ENCODE measurements at regions not wholly inside any gene's neighbourhood (a gene's known extent, or its start where the extent isn't known, plus 50 kb on each side); places are given as distances from the start of the nearest gene placed in this dataset.
"Not testable (repeated sequence)": the region's sequence is repeated elsewhere in the genome, so short reads cannot be mapped to it uniquely, and the experiment has no call there.

- H3K27me3 ChIP-seq (ENCODE audit: insufficient read depth, low read length), result no peaks in the 10 kb centered on the region
- TF ChIP-seq EZH2 (IDR thresholded peaks at IDR 0.05; ENCODE audit: borderline replicate concordance, low read length) (no peak), CTCF (IDR thresholded peaks at IDR 0.05; ENCODE audit: low read length) (no peak)
Observed at GRCh38 chr11:14589421-14589820, 54.2 kb upstream of the PDE3B start.

GRCh38 chr11:14591046-14591445 is 52.6 kb upstream of the PDE3B start:
- not testable (repeated sequence) for H3K4me3 ChIP-seq (ENCODE audit: low read depth, low read length, poor library complexity, severe bottlenecking); H4K20me1 ChIP-seq (ENCODE audit: insufficient read depth, low read length); H3F3A ChIP-seq (ENCODE audit: insufficient read depth, low read length); H3K4me2 ChIP-seq (ENCODE audit: low read length); H3K9me2 ChIP-seq (ENCODE audit: low read depth, low read length); H3K9me3 ChIP-seq (ENCODE audit: low read length); H3K27me3 ChIP-seq (ENCODE audit: insufficient read depth, low read length); H2AFZ ChIP-seq (ENCODE audit: low read length); H3K9ac ChIP-seq (ENCODE audit: low read length); H3K4me1 ChIP-seq (ENCODE audit: insufficient read depth, low read length, severe bottlenecking); H3K79me2 ChIP-seq (ENCODE audit: insufficient read depth, low read length); H3K27ac ChIP-seq (ENCODE audit: low read depth, low read length, poor library complexity, severe bottlenecking); H3K36me3 ChIP-seq (ENCODE audit: insufficient read depth, low read length)

More at GRCh38 chr11:14589421-14589820, 54.2 kb upstream of the PDE3B start:
- Histone ChIP-seq H2AFZ (ENCODE audit: low read length) (no peak overlapping the region), H3K9me2 (ENCODE audit: low read depth, low read length) (no peaks in the 10 kb centered on the region), H3K36me3 (ENCODE audit: insufficient read depth, low read length) (no peaks in the 10 kb centered on the region; the same call in 1 of the 2 replicates), H4K20me1 (ENCODE audit: insufficient read depth, low read length) (no peaks in the 10 kb centered on the region), H3F3A (ENCODE audit: insufficient read depth, low read length) (no peaks in the 10 kb centered on the region), H3K79me2 (ENCODE audit: insufficient read depth, low read length) (no peaks in the 10 kb centered on the region), H3K27ac (ENCODE audit: low read depth, low read length, poor library complexity, severe bottlenecking) (no peak overlapping the region), H3K4me2 (ENCODE audit: low read length) (no peak overlapping the region), H3K9me3 (ENCODE audit: low read length) (no peaks in the 10 kb centered on the region), H3K9ac (ENCODE audit: low read length) (no peak overlapping the region), H3K4me3 (ENCODE audit: low read depth, low read length, poor library complexity, severe bottlenecking) (no peak overlapping the region), H3K4me1 (ENCODE audit: insufficient read depth, low read length, severe bottlenecking) (peaks cover 8% of the 10 kb centered on the region)

- H3K79me2 ChIP-seq (ENCODE audit: insufficient read depth, low read length), result no peaks in the 10 kb centered on the region
- H3K27me3 ChIP-seq (ENCODE audit: insufficient read depth, low read length), result no peaks in the 10 kb centered on the region
- H2AFZ ChIP-seq (ENCODE audit: low read length), result no peak overlapping the region
- H3K9ac ChIP-seq (ENCODE audit: low read length), result no peak overlapping the region
- H3K27ac ChIP-seq (ENCODE audit: low read depth, low read length, poor library complexity, severe bottlenecking), result no peak overlapping the region
- H3K9me2 ChIP-seq (ENCODE audit: low read depth, low read length), result no peaks in the 10 kb centered on the region
- no peak overlapping the region for H3K4me3 ChIP-seq (ENCODE audit: low read depth, low read length, poor library complexity, severe bottlenecking)
- H3K4me2 ChIP-seq (ENCODE audit: low read length), result no peak overlapping the region
- H3K9me3 ChIP-seq (ENCODE audit: low read length), result no peaks in the 10 kb centered on the region
- H3K4me1 ChIP-seq (ENCODE audit: insufficient read depth, low read length, severe bottlenecking), result peaks cover 8% of the 10 kb centered on the region
- no peaks in the 10 kb centered on the region for H3F3A ChIP-seq (ENCODE audit: insufficient read depth, low read length)
- H3K36me3 ChIP-seq (ENCODE audit: insufficient read depth, low read length), result no peaks in the 10 kb centered on the region; the same call in 1 of the 2 replicates
- H4K20me1 ChIP-seq (ENCODE audit: insufficient read depth, low read length), result no peaks in the 10 kb centered on the region
- TF ChIP-seq EZH2 (IDR thresholded peaks at IDR 0.05; ENCODE audit: borderline replicate concordance, low read length) (no peak), CTCF (IDR thresholded peaks at IDR 0.05; ENCODE audit: low read length) (no peak)
Observed at GRCh38 chr11:14593671-14594070, 49.9 kb upstream of the PDE3B start.
